ENCODE measurements at regions not wholly inside any gene's neighbourhood (a gene's known extent, or its start where the extent isn't known, plus 50 kb on each side); places are given as distances from the start of the nearest gene placed in this dataset.

DNA sequence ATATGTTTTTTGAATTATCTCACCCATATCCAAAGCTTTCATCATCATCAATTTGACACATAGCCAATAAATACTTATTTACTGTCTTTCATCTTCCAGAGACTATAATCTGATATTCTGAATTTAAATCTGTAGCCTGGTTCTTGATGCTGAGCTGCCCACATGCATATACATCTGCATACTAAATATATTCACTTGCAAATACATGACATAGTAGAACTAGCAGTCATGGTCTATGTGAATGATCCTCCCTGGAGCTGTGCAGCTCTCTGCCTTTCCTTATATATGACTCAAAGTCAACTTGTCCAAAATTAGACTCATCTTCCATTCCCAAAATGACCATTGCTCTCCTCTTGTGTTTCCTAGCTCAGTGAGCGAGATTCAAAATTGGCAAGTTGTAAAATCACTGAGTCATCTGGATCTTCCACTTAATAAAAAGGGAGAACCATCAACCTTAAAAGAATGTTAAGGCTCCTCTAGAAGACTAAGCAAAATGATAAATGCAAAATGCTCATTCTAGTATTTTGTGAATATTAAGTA is 448.2 kb downstream of the PPARGC1A start:
- peaks cover 9% of the 10 kb centered on the region for H3K4me1 Mint-ChIP-seq (ENCODE audit: insufficient read depth, unreplicated experiment)
- no peak overlapping the region for H3K4me3 Mint-ChIP-seq (ENCODE audit: unreplicated experiment)
- ChIA-PET CTCF (interaction anchor here (1.2 kb wide), 1 partner anchor 14 kb away, joined by 3 read pairs; no protein-coding TSS in a partner anchor), POLR2A (no interaction called here)
- TF ChIP-seq, protein P1, sequence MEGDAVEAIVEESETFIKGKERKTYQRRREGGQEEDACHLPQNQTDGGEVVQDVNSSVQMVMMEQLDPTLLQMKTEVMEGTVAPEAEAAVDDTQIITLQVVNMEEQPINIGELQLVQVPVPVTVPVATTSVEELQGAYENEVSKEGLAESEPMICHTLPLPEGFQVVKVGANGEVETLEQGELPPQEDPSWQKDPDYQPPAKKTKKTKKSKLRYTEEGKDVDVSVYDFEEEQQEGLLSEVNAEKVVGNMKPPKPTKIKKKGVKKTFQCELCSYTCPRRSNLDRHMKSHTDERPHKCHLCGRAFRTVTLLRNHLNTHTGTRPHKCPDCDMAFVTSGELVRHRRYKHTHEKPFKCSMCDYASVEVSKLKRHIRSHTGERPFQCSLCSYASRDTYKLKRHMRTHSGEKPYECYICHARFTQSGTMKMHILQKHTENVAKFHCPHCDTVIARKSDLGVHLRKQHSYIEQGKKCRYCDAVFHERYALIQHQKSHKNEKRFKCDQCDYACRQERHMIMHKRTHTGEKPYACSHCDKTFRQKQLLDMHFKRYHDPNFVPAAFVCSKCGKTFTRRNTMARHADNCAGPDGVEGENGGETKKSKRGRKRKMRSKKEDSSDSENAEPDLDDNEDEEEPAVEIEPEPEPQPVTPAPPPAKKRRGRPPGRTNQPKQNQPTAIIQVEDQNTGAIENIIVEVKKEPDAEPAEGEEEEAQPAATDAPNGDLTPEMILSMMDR (IDR thresholded peaks at IDR 0.05; ENCODE audit: unreplicated experiment): no peak
- BruUV-seq (replicated peaks): no TSS peak
- no peaks in the 10 kb centered on the region for H3K36me3 Mint-ChIP-seq (ENCODE audit: insufficient read depth, unreplicated experiment)
- H3K27ac Mint-ChIP-seq (ENCODE audit: low read depth, unreplicated experiment): no peak overlapping the region
- intact Hi-C loops (cut with micrococcal nuclease): no loop called here
- DNase-seq (ENCODE audit: unreplicated experiment): peak; percentile 50
- H3K9me3 Mint-ChIP-seq (ENCODE audit: unreplicated experiment): no peaks in the 10 kb centered on the region
- H3K27me3 Mint-ChIP-seq (ENCODE audit: insufficient read depth, unreplicated experiment): no peaks in the 10 kb centered on the region

DNA sequence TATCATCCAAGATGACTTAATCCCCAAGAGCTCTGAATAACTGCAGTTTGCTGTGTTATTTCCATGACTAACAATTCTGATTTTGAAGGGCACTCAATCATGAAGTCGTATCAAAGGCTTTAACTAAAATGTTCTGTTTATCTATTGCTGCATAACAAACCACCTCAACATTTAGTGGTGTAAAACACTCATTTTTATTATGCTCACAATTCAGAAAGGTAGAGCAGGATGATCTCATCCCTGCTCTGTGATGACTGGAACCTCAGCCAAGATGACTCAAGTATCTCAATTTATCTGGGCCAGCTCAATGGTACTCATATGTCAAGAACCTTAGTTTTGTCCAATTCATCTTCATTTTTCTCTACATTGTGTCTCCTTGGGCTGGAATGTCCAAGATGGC is 451.1 kb downstream of the PPARGC1A start:
- peak; percentile 12 for DNase-seq (ENCODE audit: unreplicated experiment)
- H3K4me3 Mint-ChIP-seq (ENCODE audit: unreplicated experiment): no peak overlapping the region
- peaks cover 9% of the 10 kb centered on the region for H3K4me1 Mint-ChIP-seq (ENCODE audit: insufficient read depth, unreplicated experiment)
- no peaks in the 10 kb centered on the region for H3K27me3 Mint-ChIP-seq (ENCODE audit: insufficient read depth, unreplicated experiment)
- BruUV-seq (replicated peaks): no TSS peak
- TF ChIP-seq, protein P1 (IDR thresholded peaks at IDR 0.05; ENCODE audit: unreplicated experiment): no peak
- no peaks in the 10 kb centered on the region for H3K9me3 Mint-ChIP-seq (ENCODE audit: unreplicated experiment)
- no peaks in the 10 kb centered on the region for H3K36me3 Mint-ChIP-seq (ENCODE audit: insufficient read depth, unreplicated experiment)
- POLR2A ChIA-PET: interaction anchor here (0.7 kb wide), 1 partner anchor 1366 kb away, joined by 3 read pairs; no protein-coding TSS in a partner anchor
- H3K27ac Mint-ChIP-seq (ENCODE audit: low read depth, unreplicated experiment): no peak overlapping the region
- intact Hi-C loops (cut with micrococcal nuclease): no loop called here
- CTCF ChIA-PET: interaction anchor here (1.1 kb wide), 1 partner anchor 70 kb away, joined by 3 read pairs; no protein-coding TSS in a partner anchor

DNA sequence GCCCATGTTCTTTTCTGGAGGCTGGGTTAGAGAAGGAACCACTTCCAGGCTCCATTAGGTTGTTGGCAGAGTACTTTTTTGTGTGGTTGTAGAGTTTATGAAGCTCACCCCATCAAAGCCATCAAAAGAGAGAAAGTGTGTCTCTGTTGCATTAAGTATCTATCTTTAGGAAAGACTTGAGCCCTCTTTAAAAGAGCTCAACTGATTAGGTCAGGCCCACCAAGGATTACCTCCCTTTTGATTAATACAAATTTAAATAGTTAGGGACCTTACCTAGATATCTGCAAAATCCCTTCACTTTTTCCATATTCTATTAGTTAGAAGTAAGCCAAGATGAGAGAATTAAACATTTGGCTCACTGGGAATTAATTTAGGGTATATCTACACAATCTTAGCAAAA is 460.4 kb downstream of the PPARGC1A start:
- Mint-ChIP-seq H3K36me3 (ENCODE audit: insufficient read depth, unreplicated experiment) (peaks cover 6% of the 10 kb centered on the region), H3K4me3 (ENCODE audit: unreplicated experiment) (no peak overlapping the region), H3K4me1 (ENCODE audit: insufficient read depth, unreplicated experiment) (no peaks in the 10 kb centered on the region), H3K27ac (ENCODE audit: low read depth, unreplicated experiment) (no peak overlapping the region), H3K27me3 (ENCODE audit: insufficient read depth, unreplicated experiment) (no peaks in the 10 kb centered on the region), H3K9me3 (ENCODE audit: unreplicated experiment) (peaks cover 6% of the 10 kb centered on the region)
- CTCF ChIA-PET: no interaction called here
- TF ChIP-seq, protein P1 (IDR thresholded peaks at IDR 0.05; ENCODE audit: unreplicated experiment): no peak
- DNase-seq (ENCODE audit: unreplicated experiment): no peak
- BruUV-seq (replicated peaks): no TSS peak
- POLR2A ChIA-PET: interaction anchor here (0.6 to 0.7 kb wide), 2 partner anchors 28 to 117 kb away, joined by 3 read pairs; no protein-coding TSS in a partner anchor
- intact Hi-C loops (cut with micrococcal nuclease): no loop called here

DNA sequence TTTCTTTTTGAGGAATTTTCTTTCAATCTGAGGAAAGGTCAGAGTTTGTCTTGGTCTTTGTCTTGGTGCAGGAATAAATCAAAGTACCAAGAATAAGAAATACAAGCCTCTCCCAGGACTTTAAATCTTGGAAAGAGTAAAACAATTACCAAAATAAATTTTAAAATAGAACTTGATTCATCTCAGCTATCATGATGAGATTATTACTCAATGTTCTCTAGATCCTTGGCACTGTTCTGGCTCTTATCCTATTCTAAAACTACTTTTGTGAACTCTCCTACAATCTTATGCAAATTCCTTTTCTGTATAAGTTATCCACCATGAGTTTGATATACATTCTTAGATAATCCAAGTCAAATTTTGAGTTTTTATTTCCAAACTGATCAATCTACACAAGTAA is 464.3 kb downstream of the PPARGC1A start:
- Mint-ChIP-seq H3K4me3 (ENCODE audit: unreplicated experiment) (no peak overlapping the region), H3K36me3 (ENCODE audit: insufficient read depth, unreplicated experiment) (peaks cover 4% of the 10 kb centered on the region), H3K4me1 (ENCODE audit: insufficient read depth, unreplicated experiment) (no peaks in the 10 kb centered on the region), H3K27ac (ENCODE audit: low read depth, unreplicated experiment) (no peak overlapping the region), H3K27me3 (ENCODE audit: insufficient read depth, unreplicated experiment) (no peaks in the 10 kb centered on the region), H3K9me3 (ENCODE audit: unreplicated experiment) (peaks cover 8% of the 10 kb centered on the region)
- TF ChIP-seq, protein P1 (IDR thresholded peaks at IDR 0.05; ENCODE audit: unreplicated experiment): no peak
- DNase-seq (ENCODE audit: unreplicated experiment): no peak
- intact Hi-C loops (cut with micrococcal nuclease): no loop called here
- BruUV-seq (replicated peaks): no TSS peak
- CTCF ChIA-PET: interaction anchor here (0.6 kb wide), 1 partner anchor 1830 kb away, joined by 3 read pairs; no protein-coding TSS in a partner anchor
- POLR2A ChIA-PET: no interaction called here
